Gastrocnemius medialis (tissue), 4 donors: ENCODE measurements at regions not wholly inside any gene's neighbourhood (a gene's known extent, or its start where the extent isn't known, plus 50 kb on each side); places are given as distances from the start of the nearest gene placed in this dataset.

Source experiments
- POLR2A ChIP-seq, 2 donors: fragments of 450-650 bp; IDR thresholded peaks; one replicate each; pipeline ENCODE4 v1.6.1; 2017; ENCODE audit warnings: antibody characterized with exemption in 2 of 2, mild to moderate bottlenecking in 2 of 2, moderate library complexity in 2 of 2
- TF ChIP-seq, protein P1 (sequence below), 5 experiments: fragments of 450-650 bp in 3 of 5; fragments of 200-600 bp in 2 of 5; sonication (generic) in 2 of 5; IDR thresholded peaks in 4 of 5; conservative IDR thresholded peaks in 1 of 5; 1 replicate in 4 of 5; 2 replicates in 1 of 5; pipeline ENCODE4 v1.5.1; 2016 to 2019; ENCODE audit warnings: antibody characterized with exemption in 5 of 5, mild to moderate bottlenecking in 3 of 5, moderate library complexity in 3 of 5

DNA sequence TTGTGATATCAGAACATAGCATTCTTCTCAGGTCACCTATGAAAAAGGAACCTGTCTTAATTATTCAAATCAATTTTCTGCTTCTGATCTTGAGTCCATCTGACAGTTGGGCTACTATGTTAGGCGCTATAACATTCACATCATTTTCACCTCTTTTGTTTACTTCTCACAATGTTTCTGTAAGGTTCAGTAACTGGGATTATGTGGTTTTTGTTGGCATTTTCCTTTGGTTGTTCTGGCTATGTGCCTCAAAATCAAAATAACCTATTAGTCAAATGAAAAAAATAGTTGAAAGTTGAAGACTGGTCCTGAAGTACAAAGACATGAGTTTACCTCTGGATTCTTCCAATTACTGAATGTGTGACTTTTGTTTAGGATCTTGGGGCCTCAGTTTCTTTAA lies 221.3 kb upstream of the SMIM30 start:
- TF ChIP-seq, protein P1, sequence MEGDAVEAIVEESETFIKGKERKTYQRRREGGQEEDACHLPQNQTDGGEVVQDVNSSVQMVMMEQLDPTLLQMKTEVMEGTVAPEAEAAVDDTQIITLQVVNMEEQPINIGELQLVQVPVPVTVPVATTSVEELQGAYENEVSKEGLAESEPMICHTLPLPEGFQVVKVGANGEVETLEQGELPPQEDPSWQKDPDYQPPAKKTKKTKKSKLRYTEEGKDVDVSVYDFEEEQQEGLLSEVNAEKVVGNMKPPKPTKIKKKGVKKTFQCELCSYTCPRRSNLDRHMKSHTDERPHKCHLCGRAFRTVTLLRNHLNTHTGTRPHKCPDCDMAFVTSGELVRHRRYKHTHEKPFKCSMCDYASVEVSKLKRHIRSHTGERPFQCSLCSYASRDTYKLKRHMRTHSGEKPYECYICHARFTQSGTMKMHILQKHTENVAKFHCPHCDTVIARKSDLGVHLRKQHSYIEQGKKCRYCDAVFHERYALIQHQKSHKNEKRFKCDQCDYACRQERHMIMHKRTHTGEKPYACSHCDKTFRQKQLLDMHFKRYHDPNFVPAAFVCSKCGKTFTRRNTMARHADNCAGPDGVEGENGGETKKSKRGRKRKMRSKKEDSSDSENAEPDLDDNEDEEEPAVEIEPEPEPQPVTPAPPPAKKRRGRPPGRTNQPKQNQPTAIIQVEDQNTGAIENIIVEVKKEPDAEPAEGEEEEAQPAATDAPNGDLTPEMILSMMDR (IDR thresholded peaks at IDR 0.05 in 4 of 5, conservative IDR thresholded peaks at IDR 0.05 in 1 of 5), result no peak
- TF ChIP-seq POLR2A (IDR thresholded peaks at IDR 0.05), result no peak
